Type B pancreatic cell (in vitro differentiated cells): ENCODE measurements at regions not wholly inside any gene's neighbourhood (a gene's known extent, or its start where the extent isn't known, plus 50 kb on each side); places are given as distances from the start of the nearest gene placed in this dataset.

ENCODE experiments used
- DNase-seq: peaks from one replicate; pipeline ENCODE4 v3.0.0; 2021; ENCODE audit warnings: mixed read lengths; ENCODE audit not compliant: unreplicated experiment; ENCODE audit errors: extremely low spot score
- H3K27ac Mint-ChIP-seq: 2 replicates; pipeline ENCODE4 v1.8.0; 2021; ENCODE audit warnings: mild to moderate bottlenecking, mixed read lengths
- H3K27me3 Mint-ChIP-seq: 2 replicates; pipeline ENCODE4 v1.8.0; 2021; ENCODE audit warnings: mixed read lengths
- H3K36me3 Mint-ChIP-seq: 2 replicates; pipeline ENCODE4 v1.8.0; 2021; ENCODE audit warnings: mixed read lengths
- H3K4me1 Mint-ChIP-seq: one replicate; pipeline ENCODE4 v1.8.0; 2021; ENCODE audit warnings: mixed read lengths; ENCODE audit not compliant: unreplicated experiment
- H3K4me3 Mint-ChIP-seq: 2 replicates; pipeline ENCODE4 v1.8.0; 2021; ENCODE audit warnings: mild to moderate bottlenecking, mixed read lengths
- H3K9me3 Mint-ChIP-seq: 2 replicates; pipeline ENCODE4 v1.8.0; 2021; ENCODE audit warnings: mixed read lengths
- TF ChIP-seq, protein P1 (sequence below): fragments of 200-600 bp; sonication (generic); conservative IDR thresholded peaks from 2 replicates; pipeline ENCODE4 v1.5.0; 2021; ENCODE audit warnings: antibody characterized with exemption, mild to moderate bottlenecking

DNA sequence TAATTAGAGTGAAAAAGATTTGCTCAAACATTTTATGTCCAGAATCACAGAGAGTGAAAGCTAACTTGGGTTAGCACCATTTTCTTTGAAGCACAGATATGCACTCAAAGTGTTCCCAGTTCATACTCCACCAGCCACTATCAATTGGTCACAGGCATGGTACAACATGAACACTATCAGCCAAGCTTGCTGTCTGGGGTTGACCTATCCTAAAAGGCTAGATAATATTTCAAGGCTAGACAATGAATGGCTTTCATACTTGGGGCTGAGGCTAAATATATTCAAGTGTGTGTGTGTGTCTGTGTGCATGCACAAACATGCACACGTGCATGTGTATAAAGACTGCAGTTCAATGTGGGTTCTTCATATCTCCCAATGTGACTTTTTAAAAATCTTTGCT is 783.0 kb upstream of the GJE1 start:
- DNase-seq = no peak
- no peaks in the 10 kb centered on the region for H3K27me3 Mint-ChIP-seq
- no peak overlapping the region for H3K4me3 Mint-ChIP-seq
- H3K27ac Mint-ChIP-seq = no peak overlapping the region
- TF ChIP-seq, protein P1, sequence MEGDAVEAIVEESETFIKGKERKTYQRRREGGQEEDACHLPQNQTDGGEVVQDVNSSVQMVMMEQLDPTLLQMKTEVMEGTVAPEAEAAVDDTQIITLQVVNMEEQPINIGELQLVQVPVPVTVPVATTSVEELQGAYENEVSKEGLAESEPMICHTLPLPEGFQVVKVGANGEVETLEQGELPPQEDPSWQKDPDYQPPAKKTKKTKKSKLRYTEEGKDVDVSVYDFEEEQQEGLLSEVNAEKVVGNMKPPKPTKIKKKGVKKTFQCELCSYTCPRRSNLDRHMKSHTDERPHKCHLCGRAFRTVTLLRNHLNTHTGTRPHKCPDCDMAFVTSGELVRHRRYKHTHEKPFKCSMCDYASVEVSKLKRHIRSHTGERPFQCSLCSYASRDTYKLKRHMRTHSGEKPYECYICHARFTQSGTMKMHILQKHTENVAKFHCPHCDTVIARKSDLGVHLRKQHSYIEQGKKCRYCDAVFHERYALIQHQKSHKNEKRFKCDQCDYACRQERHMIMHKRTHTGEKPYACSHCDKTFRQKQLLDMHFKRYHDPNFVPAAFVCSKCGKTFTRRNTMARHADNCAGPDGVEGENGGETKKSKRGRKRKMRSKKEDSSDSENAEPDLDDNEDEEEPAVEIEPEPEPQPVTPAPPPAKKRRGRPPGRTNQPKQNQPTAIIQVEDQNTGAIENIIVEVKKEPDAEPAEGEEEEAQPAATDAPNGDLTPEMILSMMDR = no peak
- H3K4me1 Mint-ChIP-seq = no peaks in the 10 kb centered on the region
- H3K36me3 Mint-ChIP-seq = no peaks in the 10 kb centered on the region
- no peaks in the 10 kb centered on the region for H3K9me3 Mint-ChIP-seq

DNA sequence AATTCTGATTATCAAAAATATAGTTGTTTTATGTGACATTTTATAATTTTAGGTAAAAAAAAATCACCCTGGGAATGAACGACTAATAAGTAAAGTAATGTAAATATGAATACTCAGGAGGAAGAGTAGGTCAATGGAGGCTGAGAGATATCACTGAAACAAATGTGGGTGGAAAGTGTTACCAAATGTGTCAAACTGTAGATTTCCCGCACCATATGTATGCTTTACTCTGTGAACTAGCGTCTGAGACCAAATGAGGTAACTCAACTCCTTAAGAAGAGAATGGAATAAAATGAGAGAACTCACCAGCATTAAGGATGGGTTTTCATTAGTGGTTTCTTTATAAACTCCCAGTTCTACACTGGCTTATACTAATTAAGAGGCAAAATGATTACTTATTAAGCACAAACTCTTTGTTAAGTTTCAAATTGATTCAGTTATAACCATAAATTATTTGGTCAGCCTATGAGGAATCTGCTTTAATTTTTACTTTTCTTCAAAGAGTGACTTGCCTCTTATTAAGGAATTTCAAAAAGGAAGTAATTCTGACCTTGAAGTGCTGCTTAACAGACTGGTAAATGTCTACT is 784.7 kb upstream of the GJE1 start:
- H3K27ac Mint-ChIP-seq = no peak overlapping the region
- no peaks in the 10 kb centered on the region for H3K36me3 Mint-ChIP-seq
- TF ChIP-seq, protein P1 = no peak
- no peak for DNase-seq
- no peaks in the 10 kb centered on the region for H3K27me3 Mint-ChIP-seq
- H3K4me1 Mint-ChIP-seq = no peaks in the 10 kb centered on the region
- no peak overlapping the region for H3K4me3 Mint-ChIP-seq
- no peaks in the 10 kb centered on the region for H3K9me3 Mint-ChIP-seq

DNA sequence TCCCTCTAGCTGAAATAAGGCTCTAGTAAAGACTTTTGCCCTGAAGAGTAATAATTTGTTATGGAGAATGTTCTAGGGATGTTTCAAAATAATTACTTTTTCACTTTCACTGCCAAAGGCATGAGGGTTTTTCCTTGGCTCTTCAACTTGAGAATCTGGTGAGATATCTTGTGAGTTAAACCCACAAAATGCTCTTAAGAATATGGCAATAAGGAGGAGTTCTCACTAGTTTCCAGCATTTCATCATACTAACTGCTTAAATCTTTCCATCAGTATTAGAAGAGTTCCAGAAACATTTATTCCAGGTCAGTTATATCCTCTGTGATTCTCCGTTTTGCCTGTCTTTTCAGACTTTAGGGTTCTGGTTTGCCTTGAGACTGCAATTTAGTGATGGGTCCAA is 785.6 kb upstream of the GJE1 start:
- H3K27me3 Mint-ChIP-seq = no peaks in the 10 kb centered on the region
- no peak overlapping the region for H3K4me3 Mint-ChIP-seq
- no peak overlapping the region for H3K27ac Mint-ChIP-seq
- no peaks in the 10 kb centered on the region for H3K9me3 Mint-ChIP-seq
- TF ChIP-seq, protein P1 = no peak
- no peak for DNase-seq
- no peaks in the 10 kb centered on the region for H3K36me3 Mint-ChIP-seq
- H3K4me1 Mint-ChIP-seq = no peaks in the 10 kb centered on the region

DNA sequence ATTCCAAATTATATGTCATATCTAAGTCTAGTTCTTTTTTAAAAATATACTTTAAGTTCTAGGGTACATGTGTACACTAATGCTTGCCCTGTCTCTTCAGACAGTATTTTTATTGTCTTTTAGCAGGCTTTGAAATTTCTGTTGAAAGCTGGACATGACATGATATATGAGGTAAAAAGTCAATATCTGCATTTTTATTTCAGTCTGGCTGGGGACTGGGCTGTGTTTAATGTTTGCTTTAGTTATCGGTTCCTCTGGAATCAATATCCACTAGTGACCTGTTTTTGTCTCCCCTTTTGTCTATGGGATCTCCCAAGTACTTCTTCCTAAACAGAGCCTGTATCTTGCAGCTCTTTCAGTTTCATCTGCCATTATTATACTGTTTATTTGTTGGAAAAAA is 786.2 kb upstream of the GJE1 start:
- TF ChIP-seq, protein P1 = no peak
- Mint-ChIP-seq H3K4me3 (no peak overlapping the region), H3K9me3 (no peaks in the 10 kb centered on the region), H3K27ac (no peak overlapping the region), H3K27me3 (no peaks in the 10 kb centered on the region), H3K4me1 (no peaks in the 10 kb centered on the region), H3K36me3 (no peaks in the 10 kb centered on the region)
- no peak for DNase-seq

DNA sequence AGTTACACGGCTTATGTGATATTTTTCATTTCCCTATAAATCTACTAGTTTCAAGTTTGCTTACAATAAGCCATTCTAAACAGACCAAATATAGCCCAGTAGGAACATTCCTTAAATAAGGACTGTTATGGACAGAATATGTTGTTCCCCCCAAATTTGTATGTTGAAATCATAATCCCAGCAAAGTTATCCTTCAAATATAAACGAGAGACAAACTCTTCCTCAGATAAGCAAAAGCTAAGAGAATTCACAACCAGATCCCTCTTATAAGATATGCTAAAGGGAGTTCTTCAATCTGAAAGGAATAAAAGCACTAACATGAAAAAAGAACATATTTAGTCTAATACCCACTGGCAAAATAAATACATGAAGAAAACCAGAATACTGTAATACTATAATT is 795.5 kb upstream of the GJE1 start:
- peaks cover 4% of the 10 kb centered on the region for H3K4me1 Mint-ChIP-seq
- DNase-seq = no peak
- no peaks in the 10 kb centered on the region for H3K27me3 Mint-ChIP-seq
- H3K9me3 Mint-ChIP-seq = peaks cover 5% of the 10 kb centered on the region
- no peaks in the 10 kb centered on the region for H3K36me3 Mint-ChIP-seq
- TF ChIP-seq, protein P1 = no peak
- H3K27ac Mint-ChIP-seq = no peak overlapping the region
- no peak overlapping the region for H3K4me3 Mint-ChIP-seq
